Neutrophil (primary cell): ENCODE measurements at regions not wholly inside any gene's neighbourhood (a gene's known extent, or its start where the extent isn't known, plus 50 kb on each side); places are given as distances from the start of the nearest gene placed in this dataset.

Experiments used
- H3K27ac ChIP-seq: fragments of 200-600 bp; sonication (generic); 2 replicates; pipeline ENCODE4 v1.5.1; 2016; ENCODE audit warnings: mild to moderate bottlenecking, moderate library complexity
- H3K27me3 ChIP-seq: fragments of 200-600 bp; sonication (generic); 2 replicates; pipeline ENCODE4 v1.6.0; 2016; ENCODE audit warnings: mild to moderate bottlenecking
- H3K36me3 ChIP-seq: fragments of 200-600 bp; sonication (generic); 2 replicates; pipeline ENCODE4 v1.5.1; 2017
- H3K4me1 ChIP-seq, 2 experiments: fragments of 200-600 bp in 1 of 2; sonication (generic) in 1 of 2; 1 replicate in 1 of 2; 2 replicates in 1 of 2; pipeline versions ENCODE4 v1.5.1 to v1.6.1; 2013 to 2016; ENCODE audit warnings: low read depth in 1 of 2, low read length in 1 of 2, mild to moderate bottlenecking in 1 of 2, moderate library complexity in 1 of 2; ENCODE audit not compliant: control insufficient read depth in 1 of 2, insufficient read depth in 1 of 2
- H3K4me3 ChIP-seq, 2 experiments: fragments of 200-600 bp in 1 of 2; sonication (generic) in 1 of 2; 1 replicate in 1 of 2; 2 replicates in 1 of 2; pipeline ENCODE4 v1.5.1; 2013 to 2016; ENCODE audit warnings: low read depth in 1 of 2, low read length in 1 of 2, mild to moderate bottlenecking in 1 of 2, moderate library complexity in 1 of 2
- H3K9me3 ChIP-seq: fragments of 200-600 bp; sonication (generic); 2 replicates; pipeline ENCODE4 v1.5.1; 2016
- CTCF ChIP-seq: fragments of 200-600 bp; sonication (generic); IDR thresholded peaks from 2 replicates; pipeline ENCODE4 v1.5.1; 2016; ENCODE audit warnings: antibody characterized with exemption

DNA sequence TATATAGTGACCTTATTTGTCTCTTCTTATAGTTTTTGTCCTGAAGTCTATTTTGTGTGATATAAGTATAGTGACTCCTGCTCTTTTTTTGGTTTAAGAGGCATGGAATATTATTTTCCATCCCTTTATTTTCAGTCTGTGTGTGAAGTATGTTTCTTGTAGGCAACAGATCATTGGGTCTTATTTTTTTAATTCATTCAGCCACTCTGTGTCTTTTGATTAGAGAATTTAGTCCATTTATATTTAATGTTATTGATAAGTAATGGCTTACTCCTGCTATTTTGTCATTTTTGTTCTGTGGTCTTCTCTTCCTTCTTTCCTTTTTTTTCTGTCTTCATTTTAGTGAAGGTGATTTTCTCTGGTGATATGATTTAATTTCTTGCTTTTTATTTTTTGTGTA is 51.4 kb upstream of the TOP1 start:
- no peak for TF ChIP-seq CTCF
- Histone ChIP-seq H3K27ac (no peak overlapping the region), H3K9me3 (no peaks in the 10 kb centered on the region), H3K4me1 (no peaks in the 10 kb centered on the region), H3K36me3 (no peaks in the 10 kb centered on the region), H3K27me3 (peaks cover 28% of the 10 kb centered on the region), H3K4me3 (no peak overlapping the region)

GRCh38 chr20:40978761-40979160 is 49.9 kb upstream of the TOP1 start:
- Histone ChIP-seq H3K4me3 (no peak overlapping the region), H3K9me3 (no peaks in the 10 kb centered on the region), H3K4me1 (no peaks in the 10 kb centered on the region), H3K27ac (no peak overlapping the region), H3K27me3 (peaks cover 22% of the 10 kb centered on the region), H3K36me3 (no peaks in the 10 kb centered on the region)
- no peak for TF ChIP-seq CTCF
